A549 (cell line): ENCODE measurements at regions not wholly inside any gene's neighbourhood (a gene's known extent, or its start where the extent isn't known, plus 50 kb on each side); places are given as distances from the start of the nearest gene placed in this dataset.

Experiments
- ATAC-seq, 2 experiments: fragments of 200-7000 bp in 1 of 2; fragments of >200 bp in 1 of 2; cut with Nextera tagmentation in 1 of 2; cut with Tn5 transposase in 1 of 2; 3 replicates each; pipeline versions ENCODE4 v1.8.0 to v1.9.1; 2018 to 2020; ENCODE audit warnings: mild to moderate bottlenecking in 1 of 2, moderate library complexity in 1 of 2
- CTCF ChIA-PET: fragments of 300-600 bp; sonication (Branson Sonifier 250); formaldehyde crosslinking; extraction: SDS; loops from one replicate; lab custom pipeline; 2021; ENCODE audit warnings: antibody characterized with exemption, inconsistent platforms; lab: Yijun Ruan, JAX
- POLR2A ChIA-PET: fragments of 350-600 bp; formaldehyde crosslinking; extraction: SDS; loops from one replicate; lab custom pipeline; 2021; ENCODE audit warnings: antibody characterized with exemption, inconsistent platforms; lab: Yijun Ruan, JAX
- DNase-seq, 2 experiments: peaks; one replicate each; pipeline versions ENCODE4 v3.0.0 to v3.0.0-alpha.2; 2011 to 2016; ENCODE audit warnings: low read depth in 1 of 2, low spot score in 1 of 2
- FAIRE-seq: peaks from 2 replicates; lab custom pipeline; 2011; peaks lifted over from hg19 to GRCh38; lab: Jason Lieb, UNC
- H3K27ac ChIP-seq, 2 experiments: fragments of >200 bp; sonication (Bioruptor Twin); formaldehyde crosslinking; 3 replicates each; pipeline ENCODE4 v1.5.1; 2016 to 2017
- H3K4me1 ChIP-seq: fragments of >200 bp; sonication (Bioruptor Twin); formaldehyde crosslinking; 3 replicates; pipeline ENCODE4 v1.6.1; 2016
- H3K4me2 ChIP-seq: fragments of >200 bp; sonication (Bioruptor Twin); formaldehyde crosslinking; 3 replicates; pipeline ENCODE4 v1.6.1; 2016
- H3K4me3 ChIP-seq: fragments of >200 bp; sonication (Bioruptor Twin); formaldehyde crosslinking; 3 replicates; pipeline ENCODE4 v1.5.1; 2016
- H3K9me3 ChIP-seq: fragments of >200 bp; sonication (Bioruptor Twin); formaldehyde crosslinking; 3 replicates; pipeline ENCODE4 v1.6.1; 2016
- CBX2 ChIP-seq: fragments of 200-600 bp; sonication (generic); IDR thresholded peaks from 2 replicates; pipeline ENCODE4 v1.6.1; 2016; ENCODE audit warnings: low read depth, mild to moderate bottlenecking, borderline replicate concordance
- CBX8 ChIP-seq: fragments of 200-600 bp; sonication (generic); IDR thresholded peaks from 2 replicates; pipeline ENCODE4 v1.6.1; 2016
- CHD2 ChIP-seq: fragments of 150-350 bp; IDR thresholded peaks from 2 replicates; pipeline ENCODE4 v1.6.1; 2014; ENCODE audit warnings: low read length; ENCODE audit not compliant: partially characterized antibody
- CHD4 ChIP-seq: fragments of 200-600 bp; sonication (generic); IDR thresholded peaks from 2 replicates; pipeline ENCODE4 v1.6.1; 2016; ENCODE audit warnings: antibody characterized with exemption, mild to moderate bottlenecking, borderline replicate concordance
- EHMT2 ChIP-seq: fragments of 200-600 bp; sonication (generic); IDR thresholded peaks from 2 replicates; pipeline ENCODE4 v1.6.1; 2016; ENCODE audit warnings: antibody characterized with exemption, low read depth, mild to moderate bottlenecking, moderate library complexity
- EP300 ChIP-seq, 2 experiments: fragments of >200 bp; sonication (Bioruptor Twin); formaldehyde crosslinking; IDR thresholded peaks; 2 replicates in 1 of 2; 3 replicates in 1 of 2; pipeline ENCODE4 v1.6.1; 2016 to 2017
- ESRRA ChIP-seq: fragments of 150-350 bp; IDR thresholded peaks from 2 replicates; pipeline ENCODE4 v1.6.1; 2014; ENCODE audit warnings: mild to moderate bottlenecking, low read length, borderline replicate concordance
- FOSB ChIP-seq: fragments of 250-450 bp; sonication (Bioruptor Pico); IDR thresholded peaks from 2 replicates; pipeline ENCODE4 v1.5.0; 2020; ENCODE audit warnings: mild to moderate bottlenecking, moderate library complexity
- HOXB5 ChIP-seq: fragments of 250-450 bp; sonication (Bioruptor Pico); IDR thresholded peaks from 2 replicates; pipeline ENCODE4 v1.5.0; 2020; ENCODE audit warnings: mild to moderate bottlenecking, moderate library complexity
- KDM1A ChIP-seq: fragments of 200-600 bp; sonication (generic); IDR thresholded peaks from 2 replicates; pipeline ENCODE4 v1.6.1; 2016; ENCODE audit warnings: low read depth, mild to moderate bottlenecking
- KDM5A ChIP-seq: fragments of 200-600 bp; sonication (generic); IDR thresholded peaks from 2 replicates; pipeline ENCODE4 v1.6.1; 2016; ENCODE audit warnings: antibody characterized with exemption, mild to moderate bottlenecking
- MAFK ChIP-seq: fragments of 450-650 bp; IDR thresholded peaks from 2 replicates; pipeline ENCODE4 v1.6.1; 2014; ENCODE audit not compliant: partially characterized antibody
- MAZ ChIP-seq: fragments of 150-350 bp; IDR thresholded peaks from 2 replicates; pipeline ENCODE4 v1.6.1; 2014; ENCODE audit warnings: antibody characterized with exemption, low read depth, low read length, borderline replicate concordance
- NFE2L2 ChIP-seq: fragments of 150-350 bp; conservative IDR thresholded peaks from 2 replicates; pipeline ENCODE4 v1.6.1; 2014; ENCODE audit warnings: low read length
- NPAS2 ChIP-seq: fragments of 250-450 bp; sonication (Bioruptor Pico); IDR thresholded peaks from 2 replicates; pipeline ENCODE4 v1.8.0; 2022; ENCODE audit warnings: mild to moderate bottlenecking, moderate library complexity, borderline replicate concordance
- NR3C1 ChIP-seq: fragments of >200 bp; sonication (Bioruptor Twin); formaldehyde crosslinking; IDR thresholded peaks from 3 replicates; pipeline ENCODE4 v1.6.1; 2017
- POLR2AphosphoS2 ChIP-seq: conservative IDR thresholded peaks from 2 replicates; pipeline ENCODE4 v1.6.1; 2012; ENCODE audit warnings: low read length, improper control_type of control experiment, inconsistent platforms
- RAD21 ChIP-seq, 2 experiments: fragments of >200 bp in 1 of 2; sonication (Bioruptor Twin) in 1 of 2; formaldehyde crosslinking in 1 of 2; IDR thresholded peaks in 1 of 2; conservative IDR thresholded peaks in 1 of 2; 2 replicates in 1 of 2; 3 replicates in 1 of 2; pipeline ENCODE4 v1.6.1; 2012 to 2018; ENCODE audit warnings: inconsistent platforms in 1 of 2
- RNF2 ChIP-seq: fragments of 200-600 bp; sonication (generic); IDR thresholded peaks from 2 replicates; pipeline ENCODE4 v1.6.1; 2016; ENCODE audit warnings: low read depth, mild to moderate bottlenecking, antibody characterized with exemption, moderate library complexity, borderline replicate concordance
- SREBF2 ChIP-seq: fragments of 450-650 bp; IDR thresholded peaks from 2 replicates; pipeline ENCODE4 v1.6.1; 2014; ENCODE audit warnings: mild to moderate bottlenecking, moderate library complexity
- TFCP2L1 ChIP-seq: fragments of 250-450 bp; sonication (Bioruptor Pico); IDR thresholded peaks from 2 replicates; pipeline ENCODE4 v1.5.0; 2021; ENCODE audit warnings: mild to moderate bottlenecking
- USF2 ChIP-seq: fragments of 450-650 bp; IDR thresholded peaks from 2 replicates; pipeline ENCODE4 v1.6.1; 2014; ENCODE audit warnings: antibody characterized with exemption
- ZFP36 ChIP-seq: fragments of 450-650 bp; IDR thresholded peaks from 2 replicates; pipeline ENCODE4 v1.6.1; 2014; ENCODE audit warnings: borderline replicate concordance; ENCODE audit not compliant: partially characterized antibody
- ZNF302 ChIP-seq: fragments of 250-450 bp; sonication (Bioruptor Pico); IDR thresholded peaks from 2 replicates; pipeline ENCODE4 v1.9.0; 2021; ENCODE audit warnings: inconsistent platforms, mild to moderate bottlenecking, moderate library complexity
- WGBS: methylation state at CpG from one replicate; pipeline ENCODE4 v1.1.6; 2017; ENCODE audit errors: missing lambda C conversion rate; 5-methylcytosine and 5-hydroxymethylcytosine counted together
- TF ChIP-seq, protein P1 (sequence below): IDR thresholded peaks from 2 replicates; pipeline ENCODE4 v1.6.1; 2012
- TF ChIP-seq, protein P2 (sequence below): fragments of >200 bp; sonication (Bioruptor Twin); formaldehyde crosslinking; IDR thresholded peaks from 2 replicates; pipeline ENCODE4 v1.6.1; 2016

DNA sequence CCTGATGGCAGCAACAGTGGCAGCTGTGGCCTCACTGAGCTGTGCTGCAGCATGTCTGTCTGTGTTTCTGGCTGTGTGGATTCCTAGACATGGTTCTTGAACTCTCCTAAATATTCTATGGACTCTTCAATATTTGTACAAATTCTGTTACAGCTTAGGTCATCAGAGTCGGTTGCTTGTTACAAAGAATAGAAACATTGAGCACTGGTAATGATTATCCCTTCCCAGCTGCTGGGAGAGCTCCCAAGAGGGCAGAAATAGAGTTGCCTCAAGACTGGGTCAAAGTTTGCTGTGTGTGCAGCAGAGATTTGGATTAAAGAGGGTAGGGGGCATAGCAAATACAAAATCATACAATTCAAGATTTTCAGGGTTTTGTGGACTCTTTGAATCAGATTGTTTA is 337.1 kb upstream of the AKR1E2 start:
- no peak for DNase-seq
- H3K4me2 ChIP-seq = no peak overlapping the region
- ATAC-seq = no peak
- FAIRE-seq = no peak
- ChIA-PET POLR2A (no interaction called here), CTCF (interaction anchor here (1.2 kb wide), 1 partner anchor 1291 kb away, joined by 3 read pairs; no protein-coding TSS in a partner anchor)
- H3K27ac ChIP-seq = no peak overlapping the region
- no peaks in the 10 kb centered on the region for H3K9me3 ChIP-seq
- TF ChIP-seq, protein P1, sequence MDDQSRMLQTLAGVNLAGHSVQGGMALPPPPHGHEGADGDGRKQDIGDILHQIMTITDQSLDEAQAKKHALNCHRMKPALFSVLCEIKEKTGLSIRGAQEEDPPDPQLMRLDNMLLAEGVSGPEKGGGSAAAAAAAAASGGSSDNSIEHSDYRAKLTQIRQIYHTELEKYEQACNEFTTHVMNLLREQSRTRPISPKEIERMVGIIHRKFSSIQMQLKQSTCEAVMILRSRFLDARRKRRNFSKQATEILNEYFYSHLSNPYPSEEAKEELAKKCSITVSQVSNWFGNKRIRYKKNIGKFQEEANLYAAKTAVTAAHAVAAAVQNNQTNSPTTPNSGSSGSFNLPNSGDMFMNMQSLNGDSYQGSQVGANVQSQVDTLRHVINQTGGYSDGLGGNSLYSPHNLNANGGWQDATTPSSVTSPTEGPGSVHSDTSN = no peak
- no peak for TF ChIP-seq KDM1A
- TF ChIP-seq SREBF2 = no peak
- no peak for TF ChIP-seq CHD2
- TF ChIP-seq CBX8 = no peak
- TF ChIP-seq NFE2L2 = no peak
- TF ChIP-seq RNF2 = no peak
- TF ChIP-seq ZFP36 = no peak
- TF ChIP-seq MAZ = no peak
- TF ChIP-seq ESRRA = no peak
- TF ChIP-seq CHD4 = no peak
- no peak for TF ChIP-seq EHMT2
- TF ChIP-seq TFCP2L1 (CRISPR knock-in tag) = no peak
- no peak for TF ChIP-seq EP300 (IDR thresholded peaks at IDR 0.05)
- TF ChIP-seq HOXB5 = no peak
- TF ChIP-seq MAFK = no peak
- no peak for TF ChIP-seq ZNF302 (CRISPR knock-in tag)
- TF ChIP-seq FOSB = no peak
- TF ChIP-seq NR3C1 = no peak
- H3K4me3 ChIP-seq = no peak overlapping the region
- no peaks in the 10 kb centered on the region for H3K4me1 ChIP-seq
- 0% methylated on average over 1 of the region's 1 CpG for WGBS

DNA sequence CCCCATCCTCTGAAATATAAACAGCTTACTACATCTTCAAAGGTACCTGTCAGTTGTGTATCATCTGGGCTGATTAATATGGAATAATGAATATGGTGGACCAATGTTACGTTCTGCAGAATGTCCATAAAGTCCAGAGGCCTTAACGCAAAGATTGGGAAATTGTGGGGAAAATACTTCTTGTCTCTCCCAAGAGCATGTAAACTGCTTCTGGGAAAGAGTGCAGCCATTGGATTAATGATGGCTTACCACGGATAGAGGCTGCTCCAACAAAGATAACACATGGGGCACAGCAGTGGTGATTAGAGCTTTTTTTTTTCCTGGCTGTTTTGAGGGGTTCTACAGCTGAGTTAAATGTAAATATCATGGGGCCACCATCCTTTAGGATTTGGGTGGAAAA is 340.4 kb upstream of the AKR1E2 start:
- Histone ChIP-seq H3K9me3 (no peaks in the 10 kb centered on the region), H3K4me3 (no peak overlapping the region)
- TF ChIP-seq FOSB (no peak), ESRRA (no peak), POLR2AphosphoS2 (no peak), RAD21 (conservative IDR thresholded peaks at IDR 0.05 in 1 of 2, IDR thresholded peaks at IDR 0.05 in 1 of 2) (no peak), USF2 (no peak), CBX2 (no peak), EP300 (IDR thresholded peaks at IDR 0.05) (no peak), NPAS2 (CRISPR knock-in tag) (no peak), KDM5A (no peak)
- TF ChIP-seq, protein P2, sequence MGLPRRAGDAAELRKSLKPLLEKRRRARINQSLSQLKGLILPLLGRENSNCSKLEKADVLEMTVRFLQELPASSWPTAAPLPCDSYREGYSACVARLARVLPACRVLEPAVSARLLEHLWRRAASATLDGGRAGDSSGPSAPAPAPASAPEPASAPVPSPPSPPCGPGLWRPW = no peak
- TF ChIP-seq, all 56 proteins: peak for 0
- FAIRE-seq (no peak), ATAC-seq (no peak), DNase-seq (no peak)
- POLR2A ChIA-PET = no interaction called here
- 55% methylated on average over 3 of the region's 3 CpGs for WGBS
- Histone ChIP-seq H3K27ac (no peak overlapping the region), H3K4me1 (no peaks in the 10 kb centered on the region), H3K4me2 (no peak overlapping the region)
- CTCF ChIA-PET = no interaction called here
